ENCODE measurements at regions not wholly inside any gene's neighbourhood (a gene's known extent, or its start where the extent isn't known, plus 50 kb on each side); places are given as distances from the start of the nearest gene placed in this dataset.

- no peak overlapping the region for H3K4me2 ChIP-seq (ENCODE audit: low read length)
- no peak overlapping the region for H2AFZ ChIP-seq (ENCODE audit: low read depth, low read length)
- H3K4me3 ChIP-seq (ENCODE audit: low read length) = no peak overlapping the region
- no peak overlapping the region for H3K9ac ChIP-seq (ENCODE audit: low read length)
- 0 out of 2 replicates have a peak, but pooled peaks cover 4% of the 10 kb centered on the region for H3K9me3 ChIP-seq (ENCODE audit: insufficient read depth, low read length)
- no peaks in the 10 kb centered on the region for H3K4me1 ChIP-seq (ENCODE audit: low read length)
- no peaks in the 10 kb centered on the region for H3K27me3 ChIP-seq (ENCODE audit: low read depth, low read length)
- TF ChIP-seq CTCF (IDR thresholded peaks at IDR 0.05; ENCODE audit: low read depth, low read length) (no peak), EZH2phosphoT487 (IDR thresholded peaks at IDR 0.05; ENCODE audit: low read depth) (no peak)
- 0 out of 2 replicates have a peak, but pooled peaks cover 3% of the 10 kb centered on the region for H4K20me1 ChIP-seq (ENCODE audit: insufficient read depth, low read length)
- peaks cover 17% of the 10 kb centered on the region for H3K79me2 ChIP-seq (ENCODE audit: low read length)
- H3K27ac ChIP-seq (ENCODE audit: low read length) = no peak overlapping the region
- H3K36me3 ChIP-seq (replicated peaks; ENCODE audit: low read depth, low read length) = peaks cover 29% of the 10 kb centered on the region
Measured at GRCh38 chr6:150775415-150776203, 89.9 kb upstream of the MTHFD1L start.

- TF ChIP-seq EZH2phosphoT487 (IDR thresholded peaks at IDR 0.05; ENCODE audit: low read depth) (no peak), CTCF (IDR thresholded peaks at IDR 0.05; ENCODE audit: low read depth, low read length) (no peak)
- H3K27ac ChIP-seq (ENCODE audit: low read length) = no peak overlapping the region
- H3K9ac ChIP-seq (ENCODE audit: low read length) = no peak overlapping the region
- no peak overlapping the region for H3K4me3 ChIP-seq (ENCODE audit: low read length)
- 0 out of 2 replicates have a peak, but pooled peaks cover 4% of the 10 kb centered on the region for H3K9me3 ChIP-seq (ENCODE audit: insufficient read depth, low read length)
- H3K36me3 ChIP-seq (replicated peaks; ENCODE audit: low read depth, low read length) = peaks cover 18% of the 10 kb centered on the region
- no peaks in the 10 kb centered on the region for H3K4me1 ChIP-seq (ENCODE audit: low read length)
- H3K4me2 ChIP-seq (ENCODE audit: low read length) = no peak overlapping the region
- H3K27me3 ChIP-seq (ENCODE audit: low read depth, low read length) = no peaks in the 10 kb centered on the region
- H3K79me2 ChIP-seq (ENCODE audit: low read length) = peaks cover 13% of the 10 kb centered on the region
- no peak overlapping the region for H2AFZ ChIP-seq (ENCODE audit: low read depth, low read length)
- 0 out of 2 replicates have a peak, but pooled peaks cover 3% of the 10 kb centered on the region for H4K20me1 ChIP-seq (ENCODE audit: insufficient read depth, low read length)
Measured at GRCh38 chr6:150777736-150778135, 87.8 kb upstream of the MTHFD1L start.

GRCh38 chr6:150783813-150784212 is 81.7 kb upstream of the MTHFD1L start:
- H3K27ac ChIP-seq (ENCODE audit: low read length) = no peak overlapping the region
- TF ChIP-seq CTCF (IDR thresholded peaks at IDR 0.05; ENCODE audit: low read depth, low read length) (no peak), EZH2phosphoT487 (IDR thresholded peaks at IDR 0.05; ENCODE audit: low read depth) (no peak)
- no peak overlapping the region for H3K4me3 ChIP-seq (ENCODE audit: low read length)
- H2AFZ ChIP-seq (ENCODE audit: low read depth, low read length) = no peak overlapping the region
- no peaks in the 10 kb centered on the region for H3K9me3 ChIP-seq (ENCODE audit: insufficient read depth, low read length)
- no peaks in the 10 kb centered on the region; the same call in 1 of the 2 replicates for H3K79me2 ChIP-seq (ENCODE audit: low read length)
- no peak overlapping the region for H3K4me2 ChIP-seq (ENCODE audit: low read length)
- H3K27me3 ChIP-seq (ENCODE audit: low read depth, low read length) = no peaks in the 10 kb centered on the region
- peaks cover 7% of the 10 kb centered on the region for H3K36me3 ChIP-seq (replicated peaks; ENCODE audit: low read depth, low read length)
- 0 out of 2 replicates have a peak, but pooled peaks cover 2% of the 10 kb centered on the region for H4K20me1 ChIP-seq (ENCODE audit: insufficient read depth, low read length)
- no peaks in the 10 kb centered on the region for H3K4me1 ChIP-seq (ENCODE audit: low read length)
- H3K9ac ChIP-seq (ENCODE audit: low read length) = no peak overlapping the region

GRCh38 chr6:150787429-150787828 is 78.1 kb upstream of the MTHFD1L start:
- Histone ChIP-seq H3K27me3 (ENCODE audit: low read depth, low read length) (no peaks in the 10 kb centered on the region), H2AFZ (ENCODE audit: low read depth, low read length) (no peak overlapping the region), H3K9ac (ENCODE audit: low read length) (no peak overlapping the region), H3K4me2 (ENCODE audit: low read length) (no peak overlapping the region), H3K27ac (ENCODE audit: low read length) (no peak overlapping the region), H3K9me3 (ENCODE audit: insufficient read depth, low read length) (no peaks in the 10 kb centered on the region), H3K36me3 (replicated peaks; ENCODE audit: low read depth, low read length) (peaks cover 14% of the 10 kb centered on the region), H3K4me3 (ENCODE audit: low read length) (no peak overlapping the region), H3K4me1 (ENCODE audit: low read length) (no peaks in the 10 kb centered on the region), H4K20me1 (ENCODE audit: insufficient read depth, low read length) (0 out of 2 replicates have a peak, but pooled peaks cover 2% of the 10 kb centered on the region), H3K79me2 (ENCODE audit: low read length) (no peaks in the 10 kb centered on the region)
- TF ChIP-seq EZH2phosphoT487 (IDR thresholded peaks at IDR 0.05; ENCODE audit: low read depth) = no peak
- TF ChIP-seq CTCF (IDR thresholded peaks at IDR 0.05; ENCODE audit: low read depth, low read length) = no peak
